Right ventricle myocardium inferior (tissue), 1 donor: ENCODE measurements at regions not wholly inside any gene's neighbourhood (a gene's known extent, or its start where the extent isn't known, plus 50 kb on each side); places are given as distances from the start of the nearest gene placed in this dataset.

Experiments
- ATAC-seq: fragments of 200-7000 bp; cut with Tn5 transposase; one replicate; pipeline ENCODE4 v1.9.1; 2020; ENCODE audit warnings: mild to moderate bottlenecking, moderate library complexity
- DNase-seq: peaks from one replicate; pipeline ENCODE4 v3.0.0; 2021; ENCODE audit errors: missing footprints
- intact Hi-C: fragments of 100-400 bp; cut with DNase I; formaldehyde crosslinking; loops from one replicate; pipeline ENCODE4 v1.11.0; 2022
- donor health status: DM: no; HTN: yes; CAD: no; lungs with severe emphysema.

DNA sequence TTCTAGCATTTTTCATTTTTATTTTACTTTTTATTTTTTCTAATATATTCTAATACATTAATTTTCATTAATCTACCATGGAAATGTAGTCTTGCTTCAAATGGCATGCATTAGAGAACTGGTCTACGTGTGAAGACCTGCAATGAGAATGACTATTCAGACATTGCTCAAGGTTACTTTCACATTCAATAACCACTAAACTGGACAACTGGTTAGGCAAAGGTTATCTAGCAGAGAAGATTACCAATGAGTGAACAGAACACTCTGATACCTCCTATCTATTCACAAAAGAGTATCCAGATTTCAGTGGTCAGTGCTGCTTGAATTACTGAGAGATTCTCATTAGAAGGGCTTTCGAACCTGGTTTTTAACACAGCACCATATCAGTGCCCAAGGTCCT is 58.9 kb upstream of the ARHGAP24 start:
- intact Hi-C loops = loop anchor here (5.0 kb wide), 1 partner anchor 36 kb away; no protein-coding TSS in a partner anchor
- ATAC-seq = no peak

GRCh38 chr4:85419103-85419502 is 55.8 kb upstream of the ARHGAP24 start:
- intact Hi-C loops = loop anchor here (5.0 kb wide), 1 partner anchor 33 kb away; no protein-coding TSS in a partner anchor
- ATAC-seq = no peak
- DNase-seq = no peak

More for the DNA sequence above, 58.9 kb upstream of the ARHGAP24 start:
- DNase-seq = no peak

GRCh38 chr4:85420831-85421230 is 54.1 kb upstream of the ARHGAP24 start:
- intact Hi-C loops = no loop called here
- DNase-seq (no peak), ATAC-seq (no peak)

DNA sequence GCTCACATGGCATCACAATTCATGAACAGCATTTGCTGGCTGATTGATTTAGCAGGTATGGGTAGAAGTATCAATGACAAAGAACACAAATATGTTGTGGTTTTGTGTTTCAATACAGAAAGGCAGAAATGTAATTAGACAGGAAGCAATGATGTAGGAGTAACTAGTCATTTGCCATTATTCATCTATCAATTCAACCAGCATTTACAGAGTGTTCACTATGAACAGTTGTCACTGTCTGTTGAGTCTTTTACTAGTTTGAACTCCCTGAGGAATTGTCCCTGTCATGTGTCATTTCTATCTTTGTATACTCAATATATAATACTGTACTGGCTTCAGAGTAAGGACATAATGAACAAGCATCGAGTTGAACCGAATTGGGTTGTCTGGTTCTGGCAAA is 51.5 kb upstream of the ARHGAP24 start:
- ATAC-seq (no peak), DNase-seq (no peak)
- intact Hi-C loops = no loop called here
